Loucy (cell line): ENCODE measurements at regions not wholly inside any gene's neighbourhood (a gene's known extent, or its start where the extent isn't known, plus 50 kb on each side); places are given as distances from the start of the nearest gene placed in this dataset.

Source experiments
- H2AFZ ChIP-seq: fragments of 200-600 bp; sonication (generic); 2 replicates; pipeline ENCODE4 v1.6.0; 2016; ENCODE audit warnings: antibody characterized with exemption, mild to moderate bottlenecking, low read length, moderate library complexity
- H3F3A ChIP-seq: fragments of 200-600 bp; 2 replicates; pipeline ENCODE4 v1.6.0; 2016; ENCODE audit warnings: antibody characterized with exemption, low read depth, mild to moderate bottlenecking
- H3K27me3 ChIP-seq: fragments of 200-600 bp; sonication (generic); 2 replicates; pipeline ENCODE4 v1.6.1; 2014; ENCODE audit warnings: low read length, mild to moderate bottlenecking; ENCODE audit not compliant: insufficient read depth, poor library complexity, severe bottlenecking
- H3K36me3 ChIP-seq: fragments of 200-600 bp; sonication (generic); 2 replicates; pipeline ENCODE4 v1.6.1; 2016; ENCODE audit warnings: low read length; ENCODE audit not compliant: insufficient read depth
- H3K4me1 ChIP-seq: fragments of 200-600 bp; sonication (generic); 2 replicates; pipeline ENCODE4 v1.5.1; 2014; ENCODE audit warnings: low read length, mild to moderate bottlenecking; ENCODE audit not compliant: insufficient read depth, poor library complexity, severe bottlenecking
- H3K4me2 ChIP-seq: fragments of 200-600 bp; sonication (generic); 2 replicates; pipeline ENCODE4 v1.6.0; 2014; ENCODE audit warnings: antibody characterized with exemption, low read length, low read depth, mild to moderate bottlenecking; ENCODE audit not compliant: poor library complexity, severe bottlenecking
- H3K4me3 ChIP-seq: fragments of 200-600 bp; sonication (generic); 2 replicates; pipeline ENCODE4 v1.5.1; 2014; ENCODE audit warnings: low read length, mild to moderate bottlenecking, mixed read lengths; ENCODE audit not compliant: poor library complexity, severe bottlenecking
- H3K79me2 ChIP-seq: fragments of 200-600 bp; sonication (generic); 2 replicates; pipeline ENCODE4 v1.6.1; 2014; ENCODE audit warnings: low read length; ENCODE audit not compliant: insufficient read depth
- H3K9ac ChIP-seq: fragments of 200-600 bp; sonication (generic); 2 replicates; pipeline ENCODE4 v1.6.0; 2014; ENCODE audit warnings: mild to moderate bottlenecking, low read depth, low read length, moderate library complexity; ENCODE audit not compliant: poor library complexity, severe bottlenecking
- H3K9me2 ChIP-seq: fragments of 200-600 bp; sonication (generic); replicated peaks from 2 replicates; pipeline ENCODE4 v1.6.1; 2016; ENCODE audit warnings: low read depth, low read length, mixed read lengths
- H3K9me3 ChIP-seq: fragments of 200-600 bp; sonication (generic); 2 replicates; pipeline ENCODE4 v1.6.1; 2014; ENCODE audit warnings: mild to moderate bottlenecking, antibody characterized with exemption, low read length, low read depth; ENCODE audit not compliant: insufficient read depth
- H4K20me1 ChIP-seq: fragments of 200-600 bp; sonication (generic); 2 replicates; pipeline ENCODE4 v1.6.0; 2014; ENCODE audit warnings: antibody characterized with exemption, low read length, mild to moderate bottlenecking; ENCODE audit not compliant: insufficient read depth, poor library complexity, severe bottlenecking
- EZH2phosphoT487 ChIP-seq: fragments of 200-600 bp; IDR thresholded peaks from 2 replicates; pipeline ENCODE4 v1.6.1; 2018; ENCODE audit warnings: antibody characterized with exemption, mild to moderate bottlenecking, moderate library complexity, borderline replicate concordance
- TF ChIP-seq, protein P1 (sequence below): fragments of 200-600 bp; sonication (generic); conservative IDR thresholded peaks from 2 replicates; pipeline ENCODE4 v1.5.1; 2014; ENCODE audit warnings: mild to moderate bottlenecking, antibody characterized with exemption, low read length

DNA sequence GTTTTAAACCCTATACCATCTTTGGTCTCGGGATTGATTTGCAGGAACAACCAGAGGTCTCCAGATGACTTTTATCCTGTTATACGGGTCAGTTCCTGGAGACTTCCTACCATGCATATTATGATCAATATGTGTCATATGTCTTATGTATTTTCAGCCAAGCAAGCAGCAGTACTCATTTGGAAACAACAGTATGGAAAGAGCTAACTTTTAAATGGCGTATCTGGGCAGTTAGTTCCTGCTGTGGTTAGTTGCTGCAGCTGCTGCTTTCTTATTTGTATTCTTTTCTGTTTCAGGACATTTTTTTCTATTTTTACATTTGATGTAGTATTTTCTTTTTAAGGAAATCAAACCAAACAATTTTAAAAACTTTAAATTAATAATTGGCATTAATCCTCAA, 207.5 kb downstream of the MANEA start:
- TF ChIP-seq EZH2phosphoT487 = no peak
- TF ChIP-seq, protein P1, sequence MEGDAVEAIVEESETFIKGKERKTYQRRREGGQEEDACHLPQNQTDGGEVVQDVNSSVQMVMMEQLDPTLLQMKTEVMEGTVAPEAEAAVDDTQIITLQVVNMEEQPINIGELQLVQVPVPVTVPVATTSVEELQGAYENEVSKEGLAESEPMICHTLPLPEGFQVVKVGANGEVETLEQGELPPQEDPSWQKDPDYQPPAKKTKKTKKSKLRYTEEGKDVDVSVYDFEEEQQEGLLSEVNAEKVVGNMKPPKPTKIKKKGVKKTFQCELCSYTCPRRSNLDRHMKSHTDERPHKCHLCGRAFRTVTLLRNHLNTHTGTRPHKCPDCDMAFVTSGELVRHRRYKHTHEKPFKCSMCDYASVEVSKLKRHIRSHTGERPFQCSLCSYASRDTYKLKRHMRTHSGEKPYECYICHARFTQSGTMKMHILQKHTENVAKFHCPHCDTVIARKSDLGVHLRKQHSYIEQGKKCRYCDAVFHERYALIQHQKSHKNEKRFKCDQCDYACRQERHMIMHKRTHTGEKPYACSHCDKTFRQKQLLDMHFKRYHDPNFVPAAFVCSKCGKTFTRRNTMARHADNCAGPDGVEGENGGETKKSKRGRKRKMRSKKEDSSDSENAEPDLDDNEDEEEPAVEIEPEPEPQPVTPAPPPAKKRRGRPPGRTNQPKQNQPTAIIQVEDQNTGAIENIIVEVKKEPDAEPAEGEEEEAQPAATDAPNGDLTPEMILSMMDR = no peak
- Histone ChIP-seq H3K4me1 (no peaks in the 10 kb centered on the region), H3F3A (no peaks in the 10 kb centered on the region), H3K27me3 (no peaks in the 10 kb centered on the region), H3K4me2 (no peak overlapping the region), H2AFZ (no peak overlapping the region), H3K9me2 (no peaks in the 10 kb centered on the region), H3K9me3 (no peaks in the 10 kb centered on the region), H3K9ac (no peak overlapping the region), H4K20me1 (no peaks in the 10 kb centered on the region), H3K4me3 (no peak overlapping the region), H3K36me3 (no peaks in the 10 kb centered on the region), H3K79me2 (no peaks in the 10 kb centered on the region)

DNA sequence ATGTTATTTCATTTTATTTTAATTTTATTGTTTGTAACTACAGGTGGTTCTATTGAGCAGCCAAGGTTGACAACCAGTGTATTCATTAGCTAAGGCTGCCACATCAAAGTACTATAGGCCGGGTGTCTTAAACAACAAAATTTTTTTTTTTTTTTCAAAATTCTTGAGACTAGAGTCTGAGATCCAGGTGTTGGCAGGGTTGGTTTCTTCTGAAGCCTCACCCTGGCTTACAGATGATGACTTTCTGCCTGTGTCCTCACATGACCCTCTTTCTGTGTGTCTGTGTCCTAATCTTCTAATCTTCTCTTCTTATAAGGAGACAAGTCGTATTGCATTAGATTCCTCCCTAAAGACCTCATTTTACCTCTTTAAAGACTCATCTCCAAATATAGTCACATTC, 208.4 kb downstream of the MANEA start:
- no peaks in the 10 kb centered on the region for H4K20me1 ChIP-seq
- H3K79me2 ChIP-seq = no peaks in the 10 kb centered on the region
- H3K36me3 ChIP-seq = no peaks in the 10 kb centered on the region
- no peak overlapping the region for H2AFZ ChIP-seq
- no peaks in the 10 kb centered on the region for H3K4me1 ChIP-seq
- H3K9me3 ChIP-seq = no peaks in the 10 kb centered on the region
- no peak overlapping the region for H3K9ac ChIP-seq
- no peaks in the 10 kb centered on the region for H3F3A ChIP-seq
- TF ChIP-seq, protein P1 = no peak
- no peak for TF ChIP-seq EZH2phosphoT487
- H3K4me3 ChIP-seq = no peak overlapping the region
- no peaks in the 10 kb centered on the region for H3K9me2 ChIP-seq
- H3K27me3 ChIP-seq = no peaks in the 10 kb centered on the region
- no peak overlapping the region for H3K4me2 ChIP-seq

GRCh38 chr6:95786802-95787201, 209.5 kb downstream of the MANEA start:
- Histone ChIP-seq H4K20me1 (no peaks in the 10 kb centered on the region), H3K79me2 (no peaks in the 10 kb centered on the region), H2AFZ (no peak overlapping the region), H3K4me1 (no peaks in the 10 kb centered on the region), H3K9me3 (no peaks in the 10 kb centered on the region), H3K36me3 (no peaks in the 10 kb centered on the region), H3K9me2 (no peaks in the 10 kb centered on the region), H3K4me3 (no peak overlapping the region), H3F3A (no peaks in the 10 kb centered on the region), H3K9ac (no peak overlapping the region), H3K27me3 (no peaks in the 10 kb centered on the region), H3K4me2 (no peak overlapping the region)
- TF ChIP-seq EZH2phosphoT487 = no peak
- TF ChIP-seq, protein P1 = no peak
